ENCODE measurements at regions not wholly inside any gene's neighbourhood (a gene's known extent, or its start where the extent isn't known, plus 50 kb on each side); places are given as distances from the start of the nearest gene placed in this dataset.

- H3K4me3 ChIP-seq (ENCODE audit: low read depth, low read length) = no peak overlapping the region
- no peak for DNase-seq (ENCODE audit: low read depth)
- TF ChIP-seq CTCF (IDR thresholded peaks at IDR 0.05; ENCODE audit: insufficient read depth, low read depth, low read length) = no peak
Measured at GRCh38 chr10:56091872-56092271, 269.2 kb downstream of the ZWINT start.

DNA sequence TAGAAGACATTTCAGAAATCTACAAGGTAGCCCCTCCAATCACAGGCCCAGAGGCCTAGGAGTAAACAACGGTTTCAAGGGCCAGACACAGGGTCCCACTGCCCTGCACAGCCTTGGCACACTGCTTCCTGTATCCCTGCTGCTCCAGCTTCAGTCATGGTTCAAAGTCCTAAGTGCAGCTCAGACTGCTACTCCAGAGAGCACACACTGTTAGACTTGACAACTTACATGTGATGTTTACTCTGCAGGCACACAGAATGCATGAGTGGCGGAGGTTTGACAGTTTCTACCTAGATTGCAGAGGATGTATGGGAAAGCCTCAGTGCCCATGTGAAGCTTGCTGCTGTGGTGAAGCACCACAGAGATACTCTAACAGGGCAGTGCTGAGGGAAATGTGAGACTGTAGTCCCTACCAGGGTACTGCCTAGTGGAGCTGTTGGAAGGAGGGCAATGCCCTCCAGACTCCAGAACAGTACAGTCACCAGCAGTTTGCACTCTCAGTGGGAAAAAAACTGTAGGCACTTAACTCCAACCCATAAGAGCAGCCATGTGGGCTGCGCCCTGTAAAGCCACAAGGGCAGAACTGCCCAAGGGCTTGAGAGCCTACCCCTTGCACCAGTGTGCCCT is 270.0 kb downstream of the ZWINT start:
- no peak for TF ChIP-seq CTCF (IDR thresholded peaks at IDR 0.05; ENCODE audit: insufficient read depth, low read depth, low read length)
- no peak overlapping the region for H3K4me3 ChIP-seq (ENCODE audit: low read depth, low read length)
- no peak for DNase-seq (ENCODE audit: low read depth)

DNA sequence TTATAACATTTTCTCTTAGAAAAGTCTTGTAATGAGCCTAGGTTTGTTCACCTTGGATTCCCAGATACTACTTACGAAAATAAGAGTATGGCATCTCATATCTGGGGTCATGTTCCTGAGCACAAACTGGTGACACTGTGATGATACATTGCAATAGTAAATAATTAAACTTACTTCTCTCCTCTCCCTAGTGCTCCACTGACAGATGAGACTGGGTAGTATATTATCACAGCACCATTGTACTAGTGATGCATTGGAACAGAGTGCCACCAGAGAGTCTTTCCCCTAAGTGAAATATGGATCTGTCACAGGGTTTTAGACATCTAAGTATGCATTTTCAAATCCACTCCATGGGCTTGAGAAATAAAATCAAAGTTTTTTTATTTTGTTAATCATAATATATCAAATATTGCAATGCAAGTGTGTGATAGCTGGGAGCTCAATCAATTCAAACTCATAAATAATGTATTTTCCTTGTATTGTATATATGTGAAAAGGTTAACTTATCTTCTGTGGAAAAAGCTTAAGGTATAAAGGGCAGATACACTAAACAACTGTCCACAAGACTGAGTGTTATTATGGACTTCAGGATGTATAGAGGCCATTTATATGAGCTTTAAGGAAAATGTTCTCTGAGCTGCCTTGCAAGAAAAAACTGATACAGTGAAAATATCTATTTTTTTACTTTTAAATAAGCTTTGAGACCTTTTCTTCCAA is 275.5 kb downstream of the ZWINT start:
- no peak for TF ChIP-seq CTCF (IDR thresholded peaks at IDR 0.05; ENCODE audit: insufficient read depth, low read depth, low read length)
- DNase-seq (ENCODE audit: low read depth) = no peak
- no peak overlapping the region for H3K4me3 ChIP-seq (ENCODE audit: low read depth, low read length)

- TF ChIP-seq CTCF (IDR thresholded peaks at IDR 0.05; ENCODE audit: insufficient read depth, low read depth, low read length) = no peak
- no peak overlapping the region for H3K4me3 ChIP-seq (ENCODE audit: low read depth, low read length)
- no peak for DNase-seq (ENCODE audit: low read depth)
Measured at GRCh38 chr10:56082169-56082568, 278.9 kb downstream of the ZWINT start.

DNA sequence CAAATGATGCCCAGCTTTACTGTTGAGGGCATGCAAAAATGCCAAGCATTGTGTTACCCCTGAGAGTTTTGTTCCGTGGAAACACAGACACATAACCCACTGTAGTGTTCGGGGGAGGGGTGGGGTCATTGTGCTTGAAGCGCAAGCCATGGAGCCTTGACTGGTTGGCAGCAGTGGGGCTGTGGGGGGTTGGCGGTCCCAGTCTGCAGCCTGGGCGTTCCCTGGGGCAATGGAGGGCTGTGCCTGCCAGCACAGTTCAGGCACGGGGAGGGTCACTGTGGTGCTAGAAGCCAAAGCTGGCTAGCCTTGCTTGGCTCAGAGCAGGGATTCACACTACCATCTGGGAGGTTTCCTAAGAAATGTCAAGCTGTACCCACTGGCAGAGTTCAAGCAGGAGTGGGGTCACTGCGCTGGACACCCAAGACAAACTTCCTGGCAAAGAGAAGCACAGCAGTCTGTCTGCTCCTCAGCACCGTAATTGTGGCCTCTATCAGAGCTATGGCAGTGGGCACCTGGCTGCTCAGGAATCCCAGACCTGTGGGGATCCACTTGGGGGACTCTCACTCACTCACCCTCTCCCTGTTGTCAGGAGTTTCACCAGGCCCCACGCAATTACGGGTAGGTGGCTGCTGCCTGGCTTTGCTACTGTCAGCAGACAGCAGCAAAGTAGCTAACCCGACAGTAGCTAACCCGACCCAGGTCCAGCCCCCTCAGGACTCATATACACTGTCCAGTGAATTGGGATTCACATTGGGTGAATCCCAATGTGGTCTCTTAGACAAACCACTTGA is 292.4 kb downstream of the ZWINT start:
- no peak for TF ChIP-seq CTCF (IDR thresholded peaks at IDR 0.05; ENCODE audit: insufficient read depth, low read depth, low read length)
- H3K4me3 ChIP-seq (ENCODE audit: low read depth, low read length) = no peak overlapping the region
- no peak for DNase-seq (ENCODE audit: low read depth)

DNA sequence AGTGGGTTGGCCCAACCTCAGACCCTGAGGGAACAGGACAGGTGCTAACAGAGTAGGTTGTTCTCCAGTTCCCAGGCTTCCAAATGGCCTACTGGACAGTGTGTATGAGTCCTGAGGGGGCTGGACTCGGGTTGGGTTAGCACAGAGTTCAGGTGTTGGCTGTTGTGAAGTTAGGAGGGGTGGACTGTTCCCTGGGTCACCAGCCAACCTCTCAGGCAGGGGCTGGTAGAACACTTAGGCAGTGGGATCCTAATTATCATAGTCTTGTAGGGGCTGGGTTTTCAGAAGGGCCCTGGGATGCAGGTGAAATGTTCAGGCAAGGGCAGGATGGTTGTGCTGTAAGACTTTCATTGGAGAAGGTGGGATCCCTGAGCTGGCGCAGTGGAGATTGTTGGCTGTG is 293.0 kb downstream of the ZWINT start:
- H3K4me3 ChIP-seq (ENCODE audit: low read depth, low read length) = no peak overlapping the region
- TF ChIP-seq CTCF (IDR thresholded peaks at IDR 0.05; ENCODE audit: insufficient read depth, low read depth, low read length) = no peak
- no peak for DNase-seq (ENCODE audit: low read depth)
